HG03432 (cell line): ENCODE measurements at regions not wholly inside any gene's neighbourhood (a gene's known extent, or its start where the extent isn't known, plus 50 kb on each side); places are given as distances from the start of the nearest gene placed in this dataset.
"Not testable (repeated sequence)": the region's sequence is repeated elsewhere in the genome, so short reads cannot be mapped to it uniquely, and the experiment has no call there.

ENCODE experiments used
- ATAC-seq: cut with Tn5 transposase; IDR thresholded peaks from one replicate; pipeline ENCODE4 v1.9.1; 2021; ENCODE audit warnings: mild to moderate bottlenecking, moderate library complexity; ENCODE audit not compliant: unreplicated experiment

- no peak for ATAC-seq
These were observed 264.9 kb upstream of the C1orf174 start for GRCh38 chr1:4164965-4165364.

GRCh38 chr1:4165686-4166300 is 265.7 kb upstream of the C1orf174 start:
- ATAC-seq, result no peak

- no peak for ATAC-seq
These were observed 266.6 kb upstream of the C1orf174 start for GRCh38 chr1:4166713-4167112.

GRCh38 chr1:4169991-4170390 is 269.9 kb upstream of the C1orf174 start:
- no peak for ATAC-seq

GRCh38 chr1:4170548-4171340 is 270.7 kb upstream of the C1orf174 start:
- ATAC-seq, result no peak

- ATAC-seq, result no peak
These were observed 271.7 kb upstream of the C1orf174 start for GRCh38 chr1:4171480-4172450.

- ATAC-seq, result no peak
These were observed 272.9 kb upstream of the C1orf174 start for GRCh38 chr1:4172644-4173599.

- ATAC-seq, result no peak
These were observed 273.7 kb upstream of the C1orf174 start for GRCh38 chr1:4173731-4174130.

GRCh38 chr1:4174291-4175200 is 274.5 kb upstream of the C1orf174 start:
- no peak for ATAC-seq

GRCh38 chr1:4175566-4176405 is 275.7 kb upstream of the C1orf174 start:
- no peak for ATAC-seq

GRCh38 chr1:4176841-4177240 is 276.8 kb upstream of the C1orf174 start:
- no peak for ATAC-seq

GRCh38 chr1:4177425-4178150 is 277.5 kb upstream of the C1orf174 start:
- ATAC-seq, result no peak

- ATAC-seq, result no peak
These were observed 278.5 kb upstream of the C1orf174 start for GRCh38 chr1:4178501-4179113.

- ATAC-seq, result no peak
These were observed 280.1 kb upstream of the C1orf174 start for GRCh38 chr1:4179914-4180735.

- not testable (repeated sequence) for ATAC-seq
These were observed 286.4 kb upstream of the C1orf174 start for GRCh38 chr1:4186486-4186885.

GRCh38 chr1:4203501-4203900 is 303.4 kb upstream of the C1orf174 start:
- ATAC-seq, result no peak
